Mesothelial cell of epicardium (in vitro differentiated cells): ENCODE measurements at regions not wholly inside any gene's neighbourhood (a gene's known extent, or its start where the extent isn't known, plus 50 kb on each side); places are given as distances from the start of the nearest gene placed in this dataset.

Source experiments
- DNase-seq, 2 experiments: peaks; one replicate each; pipeline ENCODE4 v3.0.0; 2021; ENCODE audit warnings: low spot score in 2 of 2; ENCODE audit not compliant: unreplicated experiment in 2 of 2
- H3K27ac Mint-ChIP-seq: 2 replicates; pipeline ENCODE4 v1.8.0; 2021; ENCODE audit warnings: mixed read lengths
- H3K27me3 Mint-ChIP-seq: 2 replicates; pipeline ENCODE4 v1.8.0; 2021; ENCODE audit warnings: low read depth, mixed read lengths
- H3K36me3 Mint-ChIP-seq: 2 replicates; pipeline ENCODE4 v1.8.0; 2021; ENCODE audit warnings: mixed read lengths
- H3K4me1 Mint-ChIP-seq: 2 replicates; pipeline ENCODE4 v1.8.0; 2021; ENCODE audit warnings: mixed read lengths
- H3K4me3 Mint-ChIP-seq: 2 replicates; pipeline ENCODE4 v1.8.0; 2021; ENCODE audit warnings: mild to moderate bottlenecking, moderate library complexity, mixed read lengths
- H3K9me3 Mint-ChIP-seq: 2 replicates; pipeline ENCODE4 v1.8.0; 2021; ENCODE audit warnings: mixed read lengths
- CTCF ChIP-seq: fragments of 200-600 bp; sonication (generic); IDR thresholded peaks from one replicate; pipeline ENCODE4 v1.5.0; 2021; ENCODE audit warnings: antibody characterized with exemption; ENCODE audit not compliant: unreplicated experiment

GRCh38 chr15:31858026-31858425 is 172.3 kb upstream of the CHRNA7 start:
- TF ChIP-seq CTCF: no peak
- H3K4me1 Mint-ChIP-seq: no peaks in the 10 kb centered on the region
- H3K9me3 Mint-ChIP-seq: peaks cover 18% of the 10 kb centered on the region
- peaks cover 15% of the 10 kb centered on the region for H3K27me3 Mint-ChIP-seq
- H3K27ac Mint-ChIP-seq: no peak overlapping the region
- no peak overlapping the region for H3K4me3 Mint-ChIP-seq
- no peaks in the 10 kb centered on the region for H3K36me3 Mint-ChIP-seq
- DNase-seq: no peak

- peaks cover 40% of the 10 kb centered on the region for H3K27me3 Mint-ChIP-seq
- TF ChIP-seq CTCF: no peak
- H3K4me1 Mint-ChIP-seq: peaks cover 8% of the 10 kb centered on the region
- H3K27ac Mint-ChIP-seq: no peak overlapping the region
- H3K4me3 Mint-ChIP-seq: no peak overlapping the region
- peaks cover 4% of the 10 kb centered on the region for H3K9me3 Mint-ChIP-seq
- no peaks in the 10 kb centered on the region for H3K36me3 Mint-ChIP-seq
- DNase-seq: no peak
Measured at GRCh38 chr15:31866248-31866647, 164.1 kb upstream of the CHRNA7 start.

- peak overlapping the region; percentile 37 for H3K4me3 Mint-ChIP-seq
- H3K27ac Mint-ChIP-seq: no peak overlapping the region
- H3K36me3 Mint-ChIP-seq: no peaks in the 10 kb centered on the region
- peak; percentile 86 for TF ChIP-seq CTCF
- peaks cover 8% of the 10 kb centered on the region for H3K4me1 Mint-ChIP-seq
- DNase-seq: peak in 1 of 2 experiments; percentile 75
- no peaks in the 10 kb centered on the region for H3K9me3 Mint-ChIP-seq
- H3K27me3 Mint-ChIP-seq: peaks cover 50% of the 10 kb centered on the region
Measured at GRCh38 chr15:31867536-31868442, 162.5 kb upstream of the CHRNA7 start.

GRCh38 chr15:31869686-31870307 is 160.5 kb upstream of the CHRNA7 start:
- Mint-ChIP-seq H3K9me3 (no peaks in the 10 kb centered on the region), H3K27ac (no peak overlapping the region), H3K36me3 (no peaks in the 10 kb centered on the region), H3K4me1 (peaks cover 8% of the 10 kb centered on the region), H3K27me3 (peaks cover 58% of the 10 kb centered on the region), H3K4me3 (peak overlapping the region; percentile 74)
- no peak for DNase-seq
- no peak for TF ChIP-seq CTCF

GRCh38 chr15:31870328-31871165 is 159.8 kb upstream of the CHRNA7 start, which contains the start of gene OTUD7A:
Gene OTUD7A (minus strand): TSS chr15:31870673.
- Mint-ChIP-seq H3K9me3 (no peaks in the 10 kb centered on the region), H3K4me3 (peak within 1 kb of the TSS; percentile 91), H3K27me3 (peaks cover 54% of the 10 kb centered on the region), H3K4me1 (peaks cover 8% of the 10 kb centered on the region), H3K36me3 (no peaks in the 10 kb centered on the region), H3K27ac (peak within 1 kb of the TSS; percentile 92)
- no peak for TF ChIP-seq CTCF
- peak; percentile 81 to 91 for DNase-seq
